ENCODE measurements at regions not wholly inside any gene's neighbourhood (a gene's known extent, or its start where the extent isn't known, plus 50 kb on each side); places are given as distances from the start of the nearest gene placed in this dataset.

DNA sequence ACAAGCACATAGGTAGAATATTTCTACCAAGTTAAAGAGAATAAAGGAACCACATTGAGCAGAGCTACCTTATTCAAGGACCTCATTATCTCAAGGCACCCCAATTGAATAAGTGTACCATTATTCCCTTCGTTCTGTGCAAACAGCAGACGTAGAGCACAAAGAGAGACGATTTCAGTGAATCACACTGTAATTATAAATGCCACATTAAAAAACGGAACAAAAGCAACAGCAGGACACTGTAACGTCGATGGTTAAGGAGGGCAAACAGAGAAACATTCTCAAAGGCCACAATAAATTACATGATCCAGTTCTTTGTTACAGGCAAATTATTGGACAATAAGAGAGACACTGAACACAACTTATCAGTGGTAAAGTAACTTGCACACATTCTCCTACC, 644.1 kb upstream of the TENM3 start:
- no peak overlapping the region for H3K9ac ChIP-seq (ENCODE audit: low read depth, low read length)
- H2AFZ ChIP-seq (ENCODE audit: low read depth, low read length): no peak overlapping the region
- H3K27ac ChIP-seq (ENCODE audit: low read length): no peak overlapping the region
- no peak overlapping the region for H3K4me3 ChIP-seq (ENCODE audit: low read depth in 1 of 2, low read length in 2 of 2)
- H3K4me2 ChIP-seq (ENCODE audit: insufficient read depth, low read length): no peak overlapping the region
- H3K79me2 ChIP-seq (ENCODE audit: insufficient read depth, low read length): no peaks in the 10 kb centered on the region
- no peak for DNase-seq
- no peaks in the 10 kb centered on the region for H3K4me1 ChIP-seq (ENCODE audit: insufficient read depth, low read length)
- H4K20me1 ChIP-seq (ENCODE audit: insufficient read depth, low read length): no peaks in the 10 kb centered on the region
- no peaks in the 10 kb centered on the region for H3K36me3 ChIP-seq (ENCODE audit: insufficient read depth, low read length)
- H3K27me3 ChIP-seq (ENCODE audit: insufficient read depth, low read length, poor library complexity): no peaks in the 10 kb centered on the region
- ATAC-seq (ENCODE audit: insufficient read depth, low read depth): no peak
- H3K9me3 ChIP-seq (ENCODE audit: insufficient read depth, low read length, severe bottlenecking): no peaks in the 10 kb centered on the region
- TF ChIP-seq EZH2 (IDR thresholded peaks at IDR 0.05; ENCODE audit: borderline replicate concordance, low read depth, low read length, severe bottlenecking): no peak
- TF ChIP-seq CTCF (IDR thresholded peaks at IDR 0.05; ENCODE audit: borderline replicate concordance, extremely low read depth, low read length, poor library complexity, severe bottlenecking): no peak

GRCh38 chr4:181601103-181601502, 642.1 kb upstream of the TENM3 start:
- Histone ChIP-seq H3K79me2 (ENCODE audit: insufficient read depth, low read length) (no peaks in the 10 kb centered on the region), H2AFZ (ENCODE audit: low read depth, low read length) (no peak overlapping the region), H4K20me1 (ENCODE audit: insufficient read depth, low read length) (no peaks in the 10 kb centered on the region), H3K4me3 (ENCODE audit: low read depth in 1 of 2, low read length in 2 of 2) (no peak overlapping the region), H3K4me1 (ENCODE audit: insufficient read depth, low read length) (no peaks in the 10 kb centered on the region), H3K9ac (ENCODE audit: low read depth, low read length) (no peak overlapping the region), H3K27me3 (ENCODE audit: insufficient read depth, low read length, poor library complexity) (no peaks in the 10 kb centered on the region), H3K9me3 (ENCODE audit: insufficient read depth, low read length, severe bottlenecking) (no peaks in the 10 kb centered on the region), H3K36me3 (ENCODE audit: insufficient read depth, low read length) (no peaks in the 10 kb centered on the region), H3K4me2 (ENCODE audit: insufficient read depth, low read length) (no peak overlapping the region), H3K27ac (ENCODE audit: low read length) (no peak overlapping the region)
- DNase-seq (no peak), ATAC-seq (ENCODE audit: insufficient read depth, low read depth) (no peak)
- TF ChIP-seq CTCF (IDR thresholded peaks at IDR 0.05; ENCODE audit: borderline replicate concordance, extremely low read depth, low read length, poor library complexity, severe bottlenecking) (no peak), EZH2 (IDR thresholded peaks at IDR 0.05; ENCODE audit: borderline replicate concordance, low read depth, low read length, severe bottlenecking) (no peak)

DNA sequence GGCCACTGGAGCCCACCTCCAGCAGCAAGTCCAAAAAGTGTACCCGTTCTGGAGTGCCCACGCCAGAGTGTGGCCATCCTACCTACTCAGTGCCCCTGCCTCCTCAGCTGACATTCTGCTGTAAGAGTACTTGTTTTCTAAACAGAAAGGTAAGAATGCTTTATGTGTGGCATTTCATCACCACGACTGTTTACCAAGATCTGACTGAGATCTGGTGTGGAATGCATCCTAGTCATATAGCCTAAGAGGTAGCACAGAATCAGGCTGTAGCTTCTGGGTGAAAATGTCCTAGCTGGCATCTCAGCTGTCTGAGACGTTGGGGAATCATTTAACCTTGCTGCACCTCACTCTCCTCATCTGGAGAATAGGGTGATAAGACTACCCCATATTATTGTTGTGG, 638.7 kb upstream of the TENM3 start:
- H3K4me1 ChIP-seq (ENCODE audit: insufficient read depth, low read length): no peaks in the 10 kb centered on the region
- ATAC-seq (ENCODE audit: insufficient read depth, low read depth): no peak
- no peak overlapping the region for H3K9ac ChIP-seq (ENCODE audit: low read depth, low read length)

More for the DNA sequence above, 638.7 kb upstream of the TENM3 start:
- no peak overlapping the region for H3K4me3 ChIP-seq (ENCODE audit: low read depth in 1 of 2, low read length in 2 of 2)
- H2AFZ ChIP-seq (ENCODE audit: low read depth, low read length): no peak overlapping the region
- no peak for TF ChIP-seq CTCF (IDR thresholded peaks at IDR 0.05; ENCODE audit: borderline replicate concordance, extremely low read depth, low read length, poor library complexity, severe bottlenecking)
- TF ChIP-seq EZH2 (IDR thresholded peaks at IDR 0.05; ENCODE audit: borderline replicate concordance, low read depth, low read length, severe bottlenecking): no peak
- no peaks in the 10 kb centered on the region for H3K27me3 ChIP-seq (ENCODE audit: insufficient read depth, low read length, poor library complexity)
- H3K4me2 ChIP-seq (ENCODE audit: insufficient read depth, low read length): no peak overlapping the region
- H3K79me2 ChIP-seq (ENCODE audit: insufficient read depth, low read length): no peaks in the 10 kb centered on the region
- no peaks in the 10 kb centered on the region for H3K36me3 ChIP-seq (ENCODE audit: insufficient read depth, low read length)
- H3K9me3 ChIP-seq (ENCODE audit: insufficient read depth, low read length, severe bottlenecking): no peaks in the 10 kb centered on the region
- no peak for DNase-seq
- no peak overlapping the region for H3K27ac ChIP-seq (ENCODE audit: low read length)
- H4K20me1 ChIP-seq (ENCODE audit: insufficient read depth, low read length): no peaks in the 10 kb centered on the region
